ENCODE measurements at regions not wholly inside any gene's neighbourhood (a gene's known extent, or its start where the extent isn't known, plus 50 kb on each side); places are given as distances from the start of the nearest gene placed in this dataset.

GRCh38 chr2:194102546-194102945 lies 1554.5 kb upstream of the SLC39A10 start:
- no peaks in the 10 kb centered on the region for H3K4me1 ChIP-seq (ENCODE audit: control insufficient read depth in 1 of 2, insufficient read depth in 2 of 2, low read length in 2 of 2)
- no peak overlapping the region for H3K4me2 ChIP-seq (ENCODE audit: low read length)
- H3K4me3 ChIP-seq (replicated peaks in 1 of 2; ENCODE audit: low read depth in 1 of 2, low read length in 2 of 2): no peak overlapping the region
- intact Hi-C loops (cut with micrococcal nuclease): no loop called here
- H3K27ac ChIP-seq (ENCODE audit: low read depth, low read length): no peak overlapping the region
- CTCF ChIA-PET: no interaction called here
- ATAC-seq (no peak), DNase-seq (ENCODE audit: low read depth, low spot score) (no peak)
- no peak for TF ChIP-seq ELF1 (IDR thresholded peaks at IDR 0.05; ENCODE audit: borderline replicate concordance, low read depth)
- no peak overlapping the region for H3K9ac ChIP-seq (ENCODE audit: low read length)
- H3K9me2 ChIP-seq (ENCODE audit: insufficient read depth): no peaks in the 10 kb centered on the region
- H3K27me3 ChIP-seq (ENCODE audit: insufficient read depth, low read length): no peaks in the 10 kb centered on the region
- RAD21 ChIA-PET (ENCODE audit: low non-redundant PET in 1 of 2, low total read pairs in 2 of 2, uncharacterized antibody in 2 of 2, unreplicated experiment in 2 of 2): no interaction called here
- BruUV-seq (replicated peaks): no TSS peak
- no peak overlapping the region for H2AFZ ChIP-seq (ENCODE audit: low read depth, low read length, poor library complexity, severe bottlenecking)
- H3K9me3 ChIP-seq (ENCODE audit: control insufficient read depth in 1 of 2, insufficient read depth in 1 of 2, low read depth in 1 of 2, low read length in 2 of 2): no peaks in the 10 kb centered on the region
- H3K79me2 ChIP-seq (ENCODE audit: insufficient read depth, low read length): no peaks in the 10 kb centered on the region
- no peaks in the 10 kb centered on the region for H3K36me3 ChIP-seq (ENCODE audit: control insufficient read depth in 1 of 2, insufficient read depth in 2 of 2, low read length in 2 of 2)
- H4K20me1 ChIP-seq (ENCODE audit: insufficient read depth): no peaks in the 10 kb centered on the region
- POLR2A ChIA-PET: no interaction called here

GRCh38 chr2:194100201-194100600 lies 1556.8 kb upstream of the SLC39A10 start:
- Histone ChIP-seq H3K36me3 (ENCODE audit: control insufficient read depth in 1 of 2, insufficient read depth in 2 of 2, low read length in 2 of 2) (no peaks in the 10 kb centered on the region), H3K9ac (ENCODE audit: low read length) (no peak overlapping the region), H3K79me2 (ENCODE audit: insufficient read depth, low read length) (no peaks in the 10 kb centered on the region), H4K20me1 (ENCODE audit: insufficient read depth) (no peaks in the 10 kb centered on the region), H3K4me3 (replicated peaks in 1 of 2; ENCODE audit: low read depth in 1 of 2, low read length in 2 of 2) (no peak overlapping the region), H3K27ac (ENCODE audit: low read depth, low read length) (no peak overlapping the region), H3K27me3 (ENCODE audit: insufficient read depth, low read length) (no peaks in the 10 kb centered on the region), H3K4me2 (ENCODE audit: low read length) (no peak overlapping the region), H2AFZ (ENCODE audit: low read depth, low read length, poor library complexity, severe bottlenecking) (peak overlapping the region; percentile 35), H3K9me3 (ENCODE audit: control insufficient read depth in 1 of 2, insufficient read depth in 1 of 2, low read depth in 1 of 2, low read length in 2 of 2) (no peaks in the 10 kb centered on the region), H3K4me1 (ENCODE audit: control insufficient read depth in 1 of 2, insufficient read depth in 2 of 2, low read length in 2 of 2) (no peaks in the 10 kb centered on the region), H3K9me2 (ENCODE audit: insufficient read depth) (no peaks in the 10 kb centered on the region)
- DNase-seq (ENCODE audit: low read depth, low spot score): no peak
- POLR2A ChIA-PET: no interaction called here
- CTCF ChIA-PET: no interaction called here
- intact Hi-C loops (cut with micrococcal nuclease): no loop called here
- BruUV-seq (replicated peaks): no TSS peak
- ATAC-seq: no peak
- RAD21 ChIA-PET (ENCODE audit: low non-redundant PET in 1 of 2, low total read pairs in 2 of 2, uncharacterized antibody in 2 of 2, unreplicated experiment in 2 of 2): no interaction called here
- TF ChIP-seq YY1 (IDR thresholded peaks at IDR 0.05; ENCODE audit: extremely low read depth, insufficient replicate concordance, low read depth, low read length) (no peak), POLR2AphosphoS5 (IDR thresholded peaks at IDR 0.05; ENCODE audit: low read depth, low read length) (no peak), RAD21 (IDR thresholded peaks at IDR 0.05; ENCODE audit: low read depth) (no peak), POLR2A (IDR thresholded peaks at IDR 0.05; ENCODE audit: borderline replicate concordance, extremely low read depth, insufficient read depth, insufficient read length) (no peak), SIN3A (IDR thresholded peaks at IDR 0.05; ENCODE audit: low read depth) (no peak), REST (IDR thresholded peaks at IDR 0.05; ENCODE audit: low read depth) (no peak), TCF7L2 (IDR thresholded peaks at IDR 0.05; ENCODE audit: borderline replicate concordance, extremely low read depth, insufficient read depth, insufficient read length) (no peak), ATF3 (IDR thresholded peaks at IDR 0.05) (no peak), MAX (IDR thresholded peaks at IDR 0.05) (no peak), JUND (IDR thresholded peaks at IDR 0.05) (no peak), FOSL1 (IDR thresholded peaks at IDR 0.05; ENCODE audit: low read depth) (no peak), CTCF (IDR thresholded peaks at IDR 0.05 in 2 of 3, conservative IDR thresholded peaks at IDR 0.05 in 1 of 3; ENCODE audit: borderline replicate concordance in 1 of 3, insufficient read depth in 1 of 3, low read depth in 2 of 3, low read length in 2 of 3) (no peak), ZFX (IDR thresholded peaks at IDR 0.05) (no peak), EZH2 (IDR thresholded peaks at IDR 0.05) (no peak), ELF1 (IDR thresholded peaks at IDR 0.05; ENCODE audit: borderline replicate concordance, low read depth) (no peak), SRF (IDR thresholded peaks at IDR 0.05; ENCODE audit: low read depth) (no peak)

Measured in HCT116 (cell line).